HG02759 (cell line): ENCODE measurements at regions not wholly inside any gene's neighbourhood (a gene's known extent, or its start where the extent isn't known, plus 50 kb on each side); places are given as distances from the start of the nearest gene placed in this dataset.

Source experiments
- ATAC-seq: cut with Tn5 transposase; IDR thresholded peaks from one replicate; pipeline ENCODE4 v1.9.1; 2021; ENCODE audit warnings: mild to moderate bottlenecking, moderate library complexity; ENCODE audit not compliant: unreplicated experiment

GRCh38 chr20:51221103-51221502 lies 198.2 kb upstream of the KCNG1 start:
- no peak for ATAC-seq

- no peak for ATAC-seq
Observed at GRCh38 chr20:51220293-51220706, 197.4 kb upstream of the KCNG1 start.

- ATAC-seq = no peak
Observed at GRCh38 chr20:51219544-51219943, 196.6 kb upstream of the KCNG1 start.

GRCh38 chr20:51218603-51219002 lies 195.7 kb upstream of the KCNG1 start:
- no peak for ATAC-seq

- no peak for ATAC-seq
Observed at GRCh38 chr20:51217347-51218045, 194.6 kb upstream of the KCNG1 start.

- no peak for ATAC-seq
Observed at GRCh38 chr20:51216850-51217249, 193.9 kb upstream of the KCNG1 start.

- no peak for ATAC-seq
Observed at GRCh38 chr20:51212816-51213215, 189.9 kb upstream of the KCNG1 start.

- ATAC-seq = no peak
Observed at GRCh38 chr20:51211191-51211590, 188.3 kb upstream of the KCNG1 start.

- no peak for ATAC-seq
Observed at GRCh38 chr20:51210084-51210483, 187.2 kb upstream of the KCNG1 start.

- ATAC-seq = no peak
Observed at GRCh38 chr20:51208162-51208561, 185.3 kb upstream of the KCNG1 start.

- ATAC-seq = no peak
Observed at GRCh38 chr20:51206032-51206662, 183.2 kb upstream of the KCNG1 start.

GRCh38 chr20:51204794-51205193 lies 181.9 kb upstream of the KCNG1 start:
- no peak for ATAC-seq

GRCh38 chr20:51204051-51204715 lies 181.3 kb upstream of the KCNG1 start:
- no peak for ATAC-seq

- ATAC-seq = no peak
Observed at GRCh38 chr20:51202304-51202703, 179.4 kb upstream of the KCNG1 start.

GRCh38 chr20:51199920-51200319 lies 177.0 kb upstream of the KCNG1 start:
- ATAC-seq = no peak

- no peak for ATAC-seq
Observed at GRCh38 chr20:51198876-51199523, 176.1 kb upstream of the KCNG1 start.

GRCh38 chr20:51198238-51198637 lies 175.3 kb upstream of the KCNG1 start:
- no peak for ATAC-seq

- no peak for ATAC-seq
Observed at GRCh38 chr20:51196991-51197651, 174.2 kb upstream of the KCNG1 start.

GRCh38 chr20:51195990-51196389 lies 173.1 kb upstream of the KCNG1 start:
- ATAC-seq = no peak

GRCh38 chr20:51195419-51195901 lies 172.6 kb upstream of the KCNG1 start:
- ATAC-seq = no peak
